Ovary (tissue), 7 donors: ENCODE measurements at regions not wholly inside any gene's neighbourhood (a gene's known extent, or its start where the extent isn't known, plus 50 kb on each side); places are given as distances from the start of the nearest gene placed in this dataset.

Experiments used
- DNase-seq, 5 donors: peaks; one replicate each; pipeline ENCODE4 v3.0.0-alpha.2; 2019 to 2020
- H3K27ac ChIP-seq, 2 donors: fragments of 200-600 bp; one replicate each; pipeline versions ENCODE4 v1.5.1 to v1.8.0; 2019 to 2022
- H3K27me3 ChIP-seq: fragments of 200-600 bp; one replicate; pipeline ENCODE4 v1.8.0; 2022
- H3K36me3 ChIP-seq: fragments of 200-600 bp; sonication (generic); one replicate; pipeline ENCODE4 v1.5.1; 2019
- H3K4me1 ChIP-seq: one replicate; pipeline ENCODE4 v1.8.1; 2013; ENCODE audit warnings: mild to moderate bottlenecking, moderate library complexity; ENCODE audit not compliant: insufficient read depth
- H3K4me3 ChIP-seq: fragments of 200-600 bp; sonication (generic); one replicate; pipeline ENCODE4 v1.5.1; 2017
- H3K9me3 ChIP-seq, 2 donors: fragments of 200-600 bp in 1 of 2; sonication (generic) in 1 of 2; one replicate each; pipeline versions ENCODE4 v1.5.1 to v1.8.1; 2013 to 2019; ENCODE audit warnings: mild to moderate bottlenecking in 1 of 2, moderate library complexity in 1 of 2
- EP300 ChIP-seq: sonication (generic); formaldehyde crosslinking; IDR thresholded peaks from one replicate; pipeline ENCODE4 v1.6.1; 2017; ENCODE audit warnings: antibody characterized with exemption
- POLR2A ChIP-seq: fragments of 450-650 bp; IDR thresholded peaks from one replicate; pipeline ENCODE4 v1.6.1; 2017; ENCODE audit warnings: antibody characterized with exemption, mild to moderate bottlenecking, moderate library complexity
- WGBS, 3 donors: extraction: QIAGEN DNeasy Blood & Tissue Kit in 1 of 3; methylation state at CpG; one replicate each; pipeline versions ENCODE4 v1.1.5 to v1.1.7; 2013 to 2017; 5-methylcytosine and 5-hydroxymethylcytosine counted together
- intact Hi-C, 4 donors: fragments of 100-400 bp; cut with DNase I; formaldehyde crosslinking; loops; one replicate each; pipeline versions ENCODE4 v1.11.0 to v1.15.1; 2022 to 2023
- TF ChIP-seq, protein P1 (sequence below), 3 donors: fragments of 450-650 bp in 2 of 3; fragments of 200-600 bp in 1 of 3; IDR thresholded peaks; one replicate each; pipeline versions ENCODE4 v1.5.1 to v1.8.0; 2016 to 2022; ENCODE audit warnings: antibody characterized with exemption in 3 of 3, mild to moderate bottlenecking in 1 of 3
- donor health status: DM: no; HTN: no; CAD: no; lungs with moderate emphysema.
- donor health status: DM: no; HTN: no; CAD: no.
- donor health status: Bipolar disorder and iron deficiency.
- donor health status: DM: no; HTN: no; CAD: no.
- donor health status: DM: yes; HTN: yes; CAD: no.

GRCh38 chr7:118496138-118496644 is 271.7 kb downstream of the ANKRD7 start:
- no peaks in the 10 kb centered on the region for H3K4me1 ChIP-seq
- no peak overlapping the region for H3K27ac ChIP-seq
- H3K4me3 ChIP-seq: no peak overlapping the region
- TF ChIP-seq POLR2A: no peak
- TF ChIP-seq, protein P1, sequence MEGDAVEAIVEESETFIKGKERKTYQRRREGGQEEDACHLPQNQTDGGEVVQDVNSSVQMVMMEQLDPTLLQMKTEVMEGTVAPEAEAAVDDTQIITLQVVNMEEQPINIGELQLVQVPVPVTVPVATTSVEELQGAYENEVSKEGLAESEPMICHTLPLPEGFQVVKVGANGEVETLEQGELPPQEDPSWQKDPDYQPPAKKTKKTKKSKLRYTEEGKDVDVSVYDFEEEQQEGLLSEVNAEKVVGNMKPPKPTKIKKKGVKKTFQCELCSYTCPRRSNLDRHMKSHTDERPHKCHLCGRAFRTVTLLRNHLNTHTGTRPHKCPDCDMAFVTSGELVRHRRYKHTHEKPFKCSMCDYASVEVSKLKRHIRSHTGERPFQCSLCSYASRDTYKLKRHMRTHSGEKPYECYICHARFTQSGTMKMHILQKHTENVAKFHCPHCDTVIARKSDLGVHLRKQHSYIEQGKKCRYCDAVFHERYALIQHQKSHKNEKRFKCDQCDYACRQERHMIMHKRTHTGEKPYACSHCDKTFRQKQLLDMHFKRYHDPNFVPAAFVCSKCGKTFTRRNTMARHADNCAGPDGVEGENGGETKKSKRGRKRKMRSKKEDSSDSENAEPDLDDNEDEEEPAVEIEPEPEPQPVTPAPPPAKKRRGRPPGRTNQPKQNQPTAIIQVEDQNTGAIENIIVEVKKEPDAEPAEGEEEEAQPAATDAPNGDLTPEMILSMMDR (IDR thresholded peaks at IDR 0.05): no peak
- no peak for TF ChIP-seq EP300
- H3K36me3 ChIP-seq: no peaks in the 10 kb centered on the region
- intact Hi-C loops: no loop called here
- no peak for DNase-seq
- H3K9me3 ChIP-seq: no peaks in the 10 kb centered on the region
- no peaks in the 10 kb centered on the region for H3K27me3 ChIP-seq

DNA sequence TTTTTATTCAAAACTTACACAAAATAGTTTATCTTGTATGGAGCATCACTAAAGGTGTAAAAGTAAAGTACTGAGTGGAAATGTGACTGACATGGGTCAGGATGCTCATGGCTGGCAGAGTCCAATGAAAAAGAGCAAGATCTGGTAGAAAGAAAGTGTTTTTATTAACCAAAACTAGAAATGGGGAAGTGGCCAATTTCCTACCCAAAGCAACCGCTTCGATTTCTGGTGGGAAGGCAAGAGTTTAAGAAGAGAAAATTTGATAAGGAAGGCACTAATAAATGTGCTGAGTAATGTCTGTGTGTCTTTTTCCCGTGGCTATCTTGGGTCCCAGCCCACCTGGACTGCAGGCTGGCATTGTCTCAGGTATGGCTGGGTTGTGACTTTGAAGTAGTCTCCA is 277.7 kb downstream of the ANKRD7 start:
- Histone ChIP-seq H3K4me1 (no peaks in the 10 kb centered on the region), H3K4me3 (no peak overlapping the region), H3K36me3 (no peaks in the 10 kb centered on the region), H3K27me3 (no peaks in the 10 kb centered on the region), H3K27ac (no peak overlapping the region), H3K9me3 (no peaks in the 10 kb centered on the region)
- intact Hi-C loops: no loop called here
- TF ChIP-seq EP300 (no peak), POLR2A (no peak)
- TF ChIP-seq, protein P1 (IDR thresholded peaks at IDR 0.05): no peak
- 2 to 21% (median 3%) methylated on average over 3 of the region's 3 CpGs for WGBS, 3 donors
- DNase-seq: no peak

GRCh38 chr7:118511146-118511545 is 286.6 kb downstream of the ANKRD7 start:
- no peaks in the 10 kb centered on the region for H3K36me3 ChIP-seq
- H3K9me3 ChIP-seq: no peaks in the 10 kb centered on the region
- DNase-seq: no peak
- WGBS, 3 donors: 84 to 93% (median 85%) methylated on average over 2 of the region's 2 CpGs
- H3K27ac ChIP-seq: no peak overlapping the region
- H3K4me3 ChIP-seq: no peak overlapping the region
- H3K4me1 ChIP-seq: no peaks in the 10 kb centered on the region
- no peaks in the 10 kb centered on the region for H3K27me3 ChIP-seq
- intact Hi-C loops: no loop called here
- TF ChIP-seq EP300 (no peak), POLR2A (no peak)
- TF ChIP-seq, protein P1 (IDR thresholded peaks at IDR 0.05): no peak

- WGBS, 3 donors: 0 to 50% (median 42%) methylated on average over 1 of the region's 1 CpG
- intact Hi-C loops: no loop called here
- TF ChIP-seq POLR2A (no peak), EP300 (no peak)
- TF ChIP-seq, protein P1 (IDR thresholded peaks at IDR 0.05): no peak
- no peaks in the 10 kb centered on the region for H3K9me3 ChIP-seq
- H3K27ac ChIP-seq: no peak overlapping the region
- no peak overlapping the region for H3K4me3 ChIP-seq
- H3K27me3 ChIP-seq: no peaks in the 10 kb centered on the region
- H3K4me1 ChIP-seq: no peaks in the 10 kb centered on the region
- no peak for DNase-seq
- no peaks in the 10 kb centered on the region for H3K36me3 ChIP-seq
Measured at GRCh38 chr7:118517275-118517674, 292.8 kb downstream of the ANKRD7 start.

DNA sequence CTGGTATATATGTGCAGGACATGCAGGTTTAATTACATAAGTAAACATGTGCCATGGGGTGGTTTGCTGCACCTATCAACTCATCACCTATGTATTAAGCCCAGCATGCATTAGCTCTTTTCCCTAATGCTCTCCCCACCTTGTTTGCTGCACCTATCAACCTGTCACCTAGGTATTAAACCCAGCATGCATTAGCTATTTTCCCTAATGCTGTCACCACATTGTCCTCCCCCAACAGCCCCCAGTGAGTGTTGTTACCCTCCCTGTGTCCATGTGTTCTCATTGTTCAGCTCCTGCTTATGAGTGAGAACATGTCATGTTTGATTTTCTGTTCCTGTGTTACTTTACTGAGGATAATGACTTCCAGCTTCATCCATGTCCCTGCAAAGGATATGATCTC is 300.5 kb downstream of the ANKRD7 start:
- TF ChIP-seq POLR2A (no peak), EP300 (no peak)
- TF ChIP-seq, protein P1 (IDR thresholded peaks at IDR 0.05): no peak
- H3K4me3 ChIP-seq: no peak overlapping the region
- H3K9me3 ChIP-seq: no peaks in the 10 kb centered on the region
- no peaks in the 10 kb centered on the region for H3K36me3 ChIP-seq
- no peak for DNase-seq
- H3K27me3 ChIP-seq: no peaks in the 10 kb centered on the region
- H3K27ac ChIP-seq: no peak overlapping the region
- intact Hi-C loops: no loop called here
- no peaks in the 10 kb centered on the region for H3K4me1 ChIP-seq
